ENCODE measurements at regions not wholly inside any gene's neighbourhood (a gene's known extent, or its start where the extent isn't known, plus 50 kb on each side); places are given as distances from the start of the nearest gene placed in this dataset.
"Not testable (repeated sequence)": the region's sequence is repeated elsewhere in the genome, so short reads cannot be mapped to it uniquely, and the experiment has no call there.

GRCh38 chr3:147672035-147672434 lies 262.9 kb downstream of the ZIC1 start:
- DNase-seq (ENCODE audit: low spot score) = no peak

GRCh38 chr3:147672436-147672835 lies 263.3 kb downstream of the ZIC1 start:
- DNase-seq (ENCODE audit: low spot score) = no peak

- no peak for DNase-seq (ENCODE audit: low spot score)
Observed at GRCh38 chr3:147675761-147676160, 266.6 kb downstream of the ZIC1 start.

- no peak for DNase-seq (ENCODE audit: low spot score)
Observed at GRCh38 chr3:147680837-147681483, 271.8 kb downstream of the ZIC1 start.

- DNase-seq (ENCODE audit: low spot score) = no peak
Observed at GRCh38 chr3:147688868-147689267, 279.7 kb downstream of the ZIC1 start.

GRCh38 chr3:147699175-147699838 lies 290.1 kb downstream of the ZIC1 start:
- DNase-seq (ENCODE audit: low spot score) = no peak

GRCh38 chr3:147701195-147701594 lies 292.0 kb downstream of the ZIC1 start:
- DNase-seq (ENCODE audit: low spot score) = no peak

GRCh38 chr3:147702509-147702908 lies 293.3 kb downstream of the ZIC1 start:
- DNase-seq (ENCODE audit: low spot score) = no peak

GRCh38 chr3:147705651-147706051 lies 296.5 kb downstream of the ZIC1 start:
- peak; percentile 14 for DNase-seq (ENCODE audit: low spot score)

- not testable (repeated sequence) for DNase-seq (ENCODE audit: low spot score)
Observed at GRCh38 chr3:147710753-147711152, 301.6 kb downstream of the ZIC1 start.

- no peak for DNase-seq (ENCODE audit: low spot score)
Observed at GRCh38 chr3:147712357-147712756, 303.2 kb downstream of the ZIC1 start.

- DNase-seq (ENCODE audit: low spot score) = not testable (repeated sequence)
Observed at GRCh38 chr3:147712758-147713157, 303.6 kb downstream of the ZIC1 start.

- DNase-seq (ENCODE audit: low spot score) = no peak
Observed at GRCh38 chr3:147713234-147714133, 304.3 kb downstream of the ZIC1 start.

- DNase-seq (ENCODE audit: low spot score) = no peak
Observed at GRCh38 chr3:147729641-147730040, 320.5 kb downstream of the ZIC1 start.

GRCh38 chr3:147730284-147730683 lies 321.1 kb downstream of the ZIC1 start:
- DNase-seq (ENCODE audit: low spot score) = no peak

- no peak for DNase-seq (ENCODE audit: low spot score)
Observed at GRCh38 chr3:147733217-147733616, 324.1 kb downstream of the ZIC1 start.

- no peak for DNase-seq (ENCODE audit: low spot score)
Observed at GRCh38 chr3:147735616-147736015, 326.5 kb downstream of the ZIC1 start.

- no peak for DNase-seq (ENCODE audit: low spot score)
Observed at GRCh38 chr3:147736226-147736625, 327.1 kb downstream of the ZIC1 start.

GRCh38 chr3:147737376-147737775 lies 328.2 kb downstream of the ZIC1 start:
- no peak for DNase-seq (ENCODE audit: low spot score)

GRCh38 chr3:147740928-147741327 lies 331.8 kb downstream of the ZIC1 start:
- DNase-seq (ENCODE audit: low spot score) = no peak

GRCh38 chr3:147744967-147745366 lies 335.8 kb downstream of the ZIC1 start:
- no peak for DNase-seq (ENCODE audit: low spot score)

GRCh38 chr3:147755310-147755709 lies 346.1 kb downstream of the ZIC1 start:
- no peak for DNase-seq (ENCODE audit: low spot score)

GRCh38 chr3:147756476-147756875 lies 347.3 kb downstream of the ZIC1 start:
- no peak for DNase-seq (ENCODE audit: low spot score)
